ENCODE measurements at regions not wholly inside any gene's neighbourhood (a gene's known extent, or its start where the extent isn't known, plus 50 kb on each side); places are given as distances from the start of the nearest gene placed in this dataset.
A peak's percentile ranks its signal among the peaks of the same experiment; 100 is the strongest.

DNA sequence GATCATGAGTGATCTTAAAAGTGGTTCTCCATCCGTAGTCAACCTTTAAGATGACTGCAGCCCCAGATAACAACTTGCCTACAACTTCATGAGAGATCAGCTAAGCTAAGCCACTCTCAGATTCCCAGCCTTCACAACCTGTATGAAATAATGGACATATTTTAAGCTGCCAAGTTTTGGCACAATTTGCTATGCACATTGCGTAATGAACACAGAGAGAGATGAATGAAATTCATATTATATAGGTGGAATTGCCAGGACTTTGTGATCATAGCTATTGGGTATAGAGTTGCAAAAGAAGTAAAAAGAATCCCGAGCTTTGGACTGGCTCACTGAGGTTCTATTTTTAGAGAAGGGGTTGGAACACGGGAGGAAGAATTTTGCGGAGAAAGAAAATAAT, 59.1 kb upstream of the EGLN3 start:
- Histone ChIP-seq H3K36me3 (ENCODE audit: control insufficient read depth, insufficient read depth, low read length) (no peaks in the 10 kb centered on the region), H3K4me1 (ENCODE audit: control insufficient read depth, insufficient read depth, low read length, poor library complexity, severe bottlenecking) (no peaks in the 10 kb centered on the region), H3K9me3 (ENCODE audit: control insufficient read depth, low read length) (peaks cover 3% of the 10 kb centered on the region), H3K4me3 (ENCODE audit: extremely low read depth, insufficient read depth, low read length, poor library complexity, severe bottlenecking) (no peak overlapping the region), H3K27ac (ENCODE audit: low read depth, low read length, severe bottlenecking) (no peak overlapping the region)
- WGBS, 2 experiments (ENCODE audit: insufficient coverage in 2 of 2): 95 to 100% methylated on average over 3 to 4 of the region's 5 CpGs

DNA sequence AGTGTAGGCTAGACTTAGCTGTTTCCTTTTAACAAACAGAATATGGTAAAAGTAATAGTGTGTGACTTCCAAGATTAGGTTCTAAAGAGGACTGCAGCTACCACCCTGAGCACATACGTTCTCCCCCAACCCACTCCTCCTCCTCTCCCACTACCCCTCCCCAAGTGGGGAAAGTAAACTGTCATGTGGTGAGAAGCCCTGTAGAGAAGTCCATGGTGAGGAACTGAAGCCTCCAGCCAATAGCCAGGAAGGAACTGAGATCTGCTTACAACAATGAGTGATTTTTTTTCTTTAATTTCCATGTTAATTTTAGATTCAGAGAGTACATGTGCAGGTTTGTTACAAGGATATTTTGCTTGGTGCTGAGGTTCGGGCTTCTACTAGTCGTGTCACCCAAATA, 57.0 kb upstream of the EGLN3 start:
- Histone ChIP-seq H3K9me3 (ENCODE audit: control insufficient read depth, low read length) (peaks cover 3% of the 10 kb centered on the region), H3K4me1 (ENCODE audit: control insufficient read depth, insufficient read depth, low read length, poor library complexity, severe bottlenecking) (peaks cover 3% of the 10 kb centered on the region), H3K36me3 (ENCODE audit: control insufficient read depth, insufficient read depth, low read length) (no peaks in the 10 kb centered on the region), H3K4me3 (ENCODE audit: extremely low read depth, insufficient read depth, low read length, poor library complexity, severe bottlenecking) (no peak overlapping the region), H3K27ac (ENCODE audit: low read depth, low read length, severe bottlenecking) (no peak overlapping the region)
- WGBS, 2 experiments (ENCODE audit: insufficient coverage in 2 of 2): no CpG with 5 or more reads among the region's 3 CpGs

DNA sequence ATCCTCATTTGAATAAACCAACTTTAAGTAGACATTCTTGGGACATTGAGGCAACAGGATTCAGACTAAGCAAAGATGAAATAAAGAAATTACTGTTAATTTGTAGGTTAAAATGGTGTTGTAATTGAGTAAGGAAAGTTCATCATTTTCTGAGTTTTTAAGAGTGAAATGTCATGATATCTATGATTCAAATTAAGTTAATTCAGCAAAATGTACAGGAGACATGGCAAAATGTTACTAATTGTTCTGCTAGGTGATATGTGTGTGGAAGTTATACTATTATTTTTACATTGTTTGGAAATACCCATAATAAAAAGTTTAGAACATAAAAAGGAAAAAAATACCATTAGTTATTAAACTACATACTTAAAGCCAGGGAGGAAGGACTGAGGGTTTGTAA, 55.0 kb upstream of the EGLN3 start:
- Histone ChIP-seq H3K36me3 (ENCODE audit: control insufficient read depth, insufficient read depth, low read length) (no peaks in the 10 kb centered on the region), H3K9me3 (ENCODE audit: control insufficient read depth, low read length) (peaks cover 3% of the 10 kb centered on the region)

GRCh38 chr14:34004881-34005280, 54.0 kb upstream of the EGLN3 start:
- no peaks in the 10 kb centered on the region for H3K9me3 ChIP-seq (ENCODE audit: control insufficient read depth, low read length)
- peaks cover 4% of the 10 kb centered on the region for H3K4me1 ChIP-seq (ENCODE audit: control insufficient read depth, insufficient read depth, low read length, poor library complexity, severe bottlenecking)
- H3K27ac ChIP-seq (ENCODE audit: low read depth, low read length, severe bottlenecking): no peak overlapping the region
- WGBS, 2 experiments (ENCODE audit: insufficient coverage in 2 of 2): 97 to 100% methylated on average over 1 to 2 of the region's 3 CpGs
- no peak overlapping the region for H3K4me3 ChIP-seq (ENCODE audit: extremely low read depth, insufficient read depth, low read length, poor library complexity, severe bottlenecking)
- no peaks in the 10 kb centered on the region for H3K36me3 ChIP-seq (ENCODE audit: control insufficient read depth, insufficient read depth, low read length)

More for the DNA sequence above, 55.0 kb upstream of the EGLN3 start:
- Histone ChIP-seq H3K4me3 (ENCODE audit: extremely low read depth, insufficient read depth, low read length, poor library complexity, severe bottlenecking) (no peak overlapping the region), H3K4me1 (ENCODE audit: control insufficient read depth, insufficient read depth, low read length, poor library complexity, severe bottlenecking) (peaks cover 4% of the 10 kb centered on the region), H3K27ac (ENCODE audit: low read depth, low read length, severe bottlenecking) (no peak overlapping the region)

- 67 to 87% methylated on average over 3 to 4 of the region's 4 CpGs for WGBS, 2 experiments (ENCODE audit: insufficient coverage in 2 of 2)
- Histone ChIP-seq H3K4me1 (ENCODE audit: control insufficient read depth, insufficient read depth, low read length, poor library complexity, severe bottlenecking) (peaks cover 4% of the 10 kb centered on the region), H3K36me3 (ENCODE audit: control insufficient read depth, insufficient read depth, low read length) (no peaks in the 10 kb centered on the region), H3K27ac (ENCODE audit: low read depth, low read length, severe bottlenecking) (peak overlapping the region; percentile 47), H3K4me3 (ENCODE audit: extremely low read depth, insufficient read depth, low read length, poor library complexity, severe bottlenecking) (no peak overlapping the region), H3K9me3 (ENCODE audit: control insufficient read depth, low read length) (no peaks in the 10 kb centered on the region)
Measured at GRCh38 chr14:34003691-34004090, 52.8 kb upstream of the EGLN3 start.

GRCh38 chr14:34003082-34003668, 52.3 kb upstream of the EGLN3 start:
- H3K4me3 ChIP-seq (ENCODE audit: extremely low read depth, insufficient read depth, low read length, poor library complexity, severe bottlenecking): no peak overlapping the region
- 88 to 90% methylated on average over 3 to 4 of the region's 4 CpGs for WGBS, 2 experiments (ENCODE audit: insufficient coverage in 2 of 2)
- H3K9me3 ChIP-seq (ENCODE audit: control insufficient read depth, low read length): no peaks in the 10 kb centered on the region
- H3K27ac ChIP-seq (ENCODE audit: low read depth, low read length, severe bottlenecking): peak overlapping the region; percentile 47
- H3K36me3 ChIP-seq (ENCODE audit: control insufficient read depth, insufficient read depth, low read length): no peaks in the 10 kb centered on the region
- peaks cover 4% of the 10 kb centered on the region for H3K4me1 ChIP-seq (ENCODE audit: control insufficient read depth, insufficient read depth, low read length, poor library complexity, severe bottlenecking)
